ENCODE measurements at regions not wholly inside any gene's neighbourhood (a gene's known extent, or its start where the extent isn't known, plus 50 kb on each side); places are given as distances from the start of the nearest gene placed in this dataset.
"Not testable (repeated sequence)": the region's sequence is repeated elsewhere in the genome, so short reads cannot be mapped to it uniquely, and the experiment has no call there.

- not testable (repeated sequence) for H3K4me3 ChIP-seq; H3K4me1 ChIP-seq (replicated peaks); H3K27me3 ChIP-seq (replicated peaks); DNase-seq (ENCODE audit: low read depth in 1 of 2, low spot score in 2 of 2); H3K9me3 ChIP-seq (replicated peaks); H3K36me3 ChIP-seq; H3K27ac ChIP-seq
Measured at GRCh38 chr17:20387549-20387948, 79.8 kb downstream of the LGALS9B start.

GRCh38 chr17:20381358-20382300 lies 85.7 kb downstream of the LGALS9B start:
- not testable (repeated sequence) for H3K9me3 ChIP-seq (replicated peaks); H3K27ac ChIP-seq; H3K4me1 ChIP-seq (replicated peaks); H3K36me3 ChIP-seq; H3K4me3 ChIP-seq; H3K27me3 ChIP-seq (replicated peaks)
- peak in 1 of 2 experiments; percentile 44 for DNase-seq (ENCODE audit: low read depth in 1 of 2, low spot score in 2 of 2)

GRCh38 chr17:20380625-20381024 lies 86.7 kb downstream of the LGALS9B start:
- not testable (repeated sequence) for H3K27ac ChIP-seq; H3K9me3 ChIP-seq (replicated peaks); H3K4me1 ChIP-seq (replicated peaks); H3K27me3 ChIP-seq (replicated peaks); H3K36me3 ChIP-seq; H3K4me3 ChIP-seq
- peak in 1 of 2 experiments; percentile 51 for DNase-seq (ENCODE audit: low read depth in 1 of 2, low spot score in 2 of 2)

DNA sequence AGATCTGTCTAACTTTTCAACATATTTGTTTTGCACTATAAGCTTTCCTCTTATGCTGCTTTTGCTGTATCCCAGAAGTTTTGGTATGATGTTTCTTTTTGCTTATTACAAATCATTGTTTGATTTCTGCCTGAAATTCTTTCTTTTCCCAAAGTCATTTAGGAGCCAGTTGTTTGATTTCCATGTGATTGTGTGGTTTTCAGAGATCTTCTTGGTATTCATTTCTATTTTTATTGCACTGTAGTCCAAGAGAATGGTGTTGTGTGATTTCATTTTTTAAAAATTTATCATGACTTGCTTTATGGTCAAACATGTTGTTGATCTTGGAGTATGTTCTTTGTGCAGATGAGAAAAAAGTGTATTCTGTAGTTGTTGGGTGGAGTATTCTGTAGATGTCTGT lies 88.1 kb downstream of the LGALS9B start:
- H3K4me3 ChIP-seq; H3K36me3 ChIP-seq; H3K27me3 ChIP-seq (replicated peaks); H3K9me3 ChIP-seq (replicated peaks); H3K4me1 ChIP-seq (replicated peaks); H3K27ac ChIP-seq: not testable (repeated sequence)
- peak in 1 of 2 experiments; percentile 1 for DNase-seq (ENCODE audit: low read depth in 1 of 2, low spot score in 2 of 2)

DNA sequence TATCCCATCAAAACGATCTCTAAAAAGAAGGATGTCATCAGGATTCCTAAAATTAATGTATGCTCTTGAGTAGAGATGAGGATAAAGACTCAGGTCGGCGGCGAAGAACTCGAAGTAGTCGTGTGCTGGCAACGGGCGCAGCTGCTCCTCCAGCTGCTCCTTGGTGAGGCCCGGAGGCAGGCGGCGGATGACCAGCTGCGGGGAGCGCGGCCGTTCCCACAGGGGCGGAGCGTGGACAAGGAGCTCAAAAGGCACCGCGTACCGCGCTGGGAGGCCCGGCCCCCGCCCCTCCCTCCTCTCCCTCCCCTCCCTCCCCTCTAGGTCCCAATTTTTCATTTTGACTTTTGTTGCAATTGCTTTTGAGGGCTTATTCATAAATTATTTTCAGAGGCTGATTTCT lies 90.7 kb downstream of the LGALS9B start:
- not testable (repeated sequence) for H3K4me3 ChIP-seq; DNase-seq (ENCODE audit: low read depth in 1 of 2, low spot score in 2 of 2); H3K36me3 ChIP-seq; H3K27ac ChIP-seq; H3K4me1 ChIP-seq (replicated peaks); H3K27me3 ChIP-seq (replicated peaks); H3K9me3 ChIP-seq (replicated peaks)

- H3K27me3 ChIP-seq (replicated peaks); H3K9me3 ChIP-seq (replicated peaks); H3K4me3 ChIP-seq; DNase-seq (ENCODE audit: low read depth in 1 of 2, low spot score in 2 of 2); H3K4me1 ChIP-seq (replicated peaks); H3K27ac ChIP-seq; H3K36me3 ChIP-seq: not testable (repeated sequence)
Measured at GRCh38 chr17:20375745-20376144, 91.6 kb downstream of the LGALS9B start.
